Testis (tissue), 2 donors: ENCODE measurements at regions not wholly inside any gene's neighbourhood (a gene's known extent, or its start where the extent isn't known, plus 50 kb on each side); places are given as distances from the start of the nearest gene placed in this dataset.

Source experiments
- DNase-seq: peaks from one replicate; pipeline ENCODE4 v3.0.0-alpha.2; 2019
- H3K27ac ChIP-seq, 2 donors: fragments of 200-600 bp; sonication (generic); one replicate each; pipeline ENCODE4 v1.5.1; 2019
- H3K27me3 ChIP-seq: fragments of 200-600 bp; sonication (generic); one replicate; pipeline ENCODE4 v1.5.1; 2019
- H3K36me3 ChIP-seq: fragments of 200-600 bp; sonication (generic); one replicate; pipeline ENCODE4 v1.5.1; 2017; ENCODE audit warnings: low read depth; ENCODE audit errors: missing control alignments
- H3K4me1 ChIP-seq: fragments of 200-600 bp; sonication (generic); one replicate; pipeline ENCODE4 v1.5.1; 2019
- H3K4me3 ChIP-seq, 2 donors: fragments of 200-600 bp; sonication (generic); one replicate each; pipeline ENCODE4 v1.5.1; 2017 to 2019
- H3K9me3 ChIP-seq: fragments of 200-600 bp; sonication (generic); one replicate; pipeline ENCODE4 v1.5.1; 2017
- POLR2A ChIP-seq: fragments of 450-650 bp; IDR thresholded peaks from one replicate; pipeline ENCODE4 v1.6.1; 2017; ENCODE audit warnings: antibody characterized with exemption, mild to moderate bottlenecking, moderate library complexity
- WGBS, 2 donors: methylation state at CpG; one replicate each; pipeline ENCODE4 v1.1.5; 2018; 5-methylcytosine and 5-hydroxymethylcytosine counted together
- intact Hi-C: fragments of 100-400 bp; cut with DNase I; formaldehyde crosslinking; loops from one replicate; pipeline ENCODE4 v1.15.1; 2023; ENCODE audit warnings: low total_unique reads
- TF ChIP-seq, protein P1 (sequence below), 3 experiments: fragments of 450-650 bp in 2 of 3; fragments of 200-600 bp in 1 of 3; sonication (generic) in 1 of 3; IDR thresholded peaks; one replicate each; pipeline ENCODE4 v1.5.1; 2016 to 2019; ENCODE audit warnings: antibody characterized with exemption in 3 of 3, mild to moderate bottlenecking in 2 of 3, moderate library complexity in 1 of 3

DNA sequence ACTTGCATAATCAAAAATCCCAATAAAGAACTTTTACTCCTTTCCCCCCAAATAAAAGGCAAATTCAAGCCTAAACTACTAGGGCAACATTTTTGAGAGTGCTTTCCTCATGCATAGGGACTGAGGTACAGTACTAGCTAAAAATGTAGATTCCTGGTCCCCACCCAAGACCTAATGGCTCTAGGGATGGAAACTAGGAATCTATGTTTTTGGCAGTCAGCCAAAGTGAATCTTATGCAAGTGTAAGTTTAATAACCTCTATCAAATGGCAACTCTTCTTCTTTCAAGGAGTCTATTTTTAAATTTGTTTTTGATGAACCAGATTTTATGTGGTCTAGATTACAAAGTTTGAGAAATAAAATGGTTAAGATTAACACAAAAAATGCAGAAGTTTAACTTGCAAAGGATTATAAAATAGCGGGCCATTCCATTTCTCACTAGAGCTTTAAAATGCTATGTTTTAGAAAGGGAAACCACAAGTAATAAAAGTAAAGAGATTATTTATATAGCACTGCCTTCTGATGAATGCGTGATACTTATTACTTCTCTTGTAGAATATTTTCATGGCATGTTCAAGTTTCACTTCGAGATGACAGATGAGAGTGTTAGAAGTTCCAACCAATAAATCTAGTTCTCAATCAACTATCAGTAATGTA, 70.4 kb upstream of the MDFIC start:
- TF ChIP-seq, protein P1, sequence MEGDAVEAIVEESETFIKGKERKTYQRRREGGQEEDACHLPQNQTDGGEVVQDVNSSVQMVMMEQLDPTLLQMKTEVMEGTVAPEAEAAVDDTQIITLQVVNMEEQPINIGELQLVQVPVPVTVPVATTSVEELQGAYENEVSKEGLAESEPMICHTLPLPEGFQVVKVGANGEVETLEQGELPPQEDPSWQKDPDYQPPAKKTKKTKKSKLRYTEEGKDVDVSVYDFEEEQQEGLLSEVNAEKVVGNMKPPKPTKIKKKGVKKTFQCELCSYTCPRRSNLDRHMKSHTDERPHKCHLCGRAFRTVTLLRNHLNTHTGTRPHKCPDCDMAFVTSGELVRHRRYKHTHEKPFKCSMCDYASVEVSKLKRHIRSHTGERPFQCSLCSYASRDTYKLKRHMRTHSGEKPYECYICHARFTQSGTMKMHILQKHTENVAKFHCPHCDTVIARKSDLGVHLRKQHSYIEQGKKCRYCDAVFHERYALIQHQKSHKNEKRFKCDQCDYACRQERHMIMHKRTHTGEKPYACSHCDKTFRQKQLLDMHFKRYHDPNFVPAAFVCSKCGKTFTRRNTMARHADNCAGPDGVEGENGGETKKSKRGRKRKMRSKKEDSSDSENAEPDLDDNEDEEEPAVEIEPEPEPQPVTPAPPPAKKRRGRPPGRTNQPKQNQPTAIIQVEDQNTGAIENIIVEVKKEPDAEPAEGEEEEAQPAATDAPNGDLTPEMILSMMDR (IDR thresholded peaks at IDR 0.05): no peak
- no peak for TF ChIP-seq POLR2A
- WGBS, 2 donors: 83 to 85% methylated on average over 3 of the region's 3 CpGs
- Histone ChIP-seq H3K27ac (no peak overlapping the region), H3K9me3 (no peaks in the 10 kb centered on the region), H3K36me3 (no peaks in the 10 kb centered on the region), H3K4me3 (no peak overlapping the region), H3K27me3 (no peaks in the 10 kb centered on the region), H3K4me1 (no peaks in the 10 kb centered on the region)
- intact Hi-C loops: no loop called here
- no peak for DNase-seq

DNA sequence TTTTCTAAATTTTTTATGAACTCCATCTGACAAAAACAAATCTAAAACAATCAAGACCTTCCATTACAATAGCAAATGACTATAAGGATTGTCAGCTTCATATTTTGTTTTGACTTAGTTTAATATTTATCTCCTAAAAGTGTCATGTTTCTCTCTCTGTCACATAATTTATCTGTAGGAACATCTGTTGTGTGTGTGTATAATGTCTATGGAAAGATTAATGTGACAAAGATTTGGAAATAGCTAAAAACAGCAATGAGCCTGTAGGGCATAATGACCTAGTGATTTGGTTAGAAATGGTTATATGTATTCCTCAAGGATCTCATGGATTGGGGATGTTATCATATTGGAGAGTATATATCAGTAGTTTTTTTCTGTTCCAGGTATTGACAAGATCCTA, 69.6 kb upstream of the MDFIC start:
- intact Hi-C loops: no loop called here
- no peaks in the 10 kb centered on the region for H3K4me1 ChIP-seq
- no peak for TF ChIP-seq POLR2A
- TF ChIP-seq, protein P1 (IDR thresholded peaks at IDR 0.05): no peak
- H3K36me3 ChIP-seq: no peaks in the 10 kb centered on the region
- no peak for DNase-seq
- no peaks in the 10 kb centered on the region for H3K9me3 ChIP-seq
- no peak overlapping the region for H3K4me3 ChIP-seq
- H3K27ac ChIP-seq: no peak overlapping the region
- no peaks in the 10 kb centered on the region for H3K27me3 ChIP-seq

DNA sequence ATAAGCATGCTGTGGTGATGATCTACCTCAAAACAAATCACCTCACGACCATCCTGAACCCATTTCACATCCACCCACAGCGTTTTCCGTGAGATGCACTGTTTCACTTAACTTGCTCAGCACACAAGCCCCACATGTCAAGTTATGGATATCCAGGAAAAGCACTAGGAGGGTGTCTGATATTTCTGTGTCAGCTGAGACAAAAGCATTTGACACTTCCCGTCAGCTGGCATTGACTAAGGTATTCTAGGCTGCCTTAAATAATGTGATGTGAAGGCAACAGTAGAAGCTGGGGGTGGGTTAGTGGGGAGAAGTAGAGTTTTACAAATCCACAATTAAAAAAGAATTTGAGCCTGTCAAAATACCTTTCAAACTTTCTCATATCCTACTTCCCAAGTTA, 68.7 kb upstream of the MDFIC start:
- TF ChIP-seq, protein P1 (IDR thresholded peaks at IDR 0.05): no peak
- no peak for TF ChIP-seq POLR2A
- intact Hi-C loops: no loop called here
- 88 to 98% methylated on average over 4 of the region's 4 CpGs for WGBS, 2 donors

DNA sequence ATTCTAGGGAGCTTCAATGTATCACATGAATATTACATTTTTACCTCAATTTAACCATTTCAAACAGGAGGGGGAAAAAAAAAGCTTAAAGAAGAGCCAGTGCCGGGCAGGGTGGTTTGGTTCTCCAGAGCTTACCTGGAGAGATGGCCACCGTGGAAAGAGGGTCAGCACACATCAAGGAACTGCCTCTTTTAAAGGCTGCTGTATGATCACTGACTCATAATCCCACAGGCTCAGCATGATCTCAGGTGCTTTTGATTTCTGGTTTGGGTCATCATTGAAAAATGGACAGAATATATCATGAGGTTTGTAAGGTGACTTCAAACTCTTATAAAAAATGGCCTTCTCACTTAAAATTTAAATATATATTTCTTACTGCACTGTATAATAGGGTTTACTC, 67.5 kb upstream of the MDFIC start:
- Histone ChIP-seq H3K9me3 (no peaks in the 10 kb centered on the region), H3K4me3 (no peak overlapping the region), H3K4me1 (no peaks in the 10 kb centered on the region), H3K36me3 (no peaks in the 10 kb centered on the region), H3K27ac (no peak overlapping the region), H3K27me3 (no peaks in the 10 kb centered on the region)
- DNase-seq: no peak
- 81 to 91% methylated on average over 2 of the region's 2 CpGs for whole genome bisulfite sequencing, 2 donors
- no peak for TF ChIP-seq POLR2A
- TF ChIP-seq, protein P1 (IDR thresholded peaks at IDR 0.05): no peak
- intact Hi-C loops: no loop called here

More for the DNA sequence above, 68.7 kb upstream of the MDFIC start:
- Histone ChIP-seq H3K27me3 (no peaks in the 10 kb centered on the region), H3K36me3 (no peaks in the 10 kb centered on the region), H3K4me3 (no peak overlapping the region), H3K4me1 (no peaks in the 10 kb centered on the region), H3K9me3 (no peaks in the 10 kb centered on the region), H3K27ac (no peak overlapping the region)
- DNase-seq: no peak

DNA sequence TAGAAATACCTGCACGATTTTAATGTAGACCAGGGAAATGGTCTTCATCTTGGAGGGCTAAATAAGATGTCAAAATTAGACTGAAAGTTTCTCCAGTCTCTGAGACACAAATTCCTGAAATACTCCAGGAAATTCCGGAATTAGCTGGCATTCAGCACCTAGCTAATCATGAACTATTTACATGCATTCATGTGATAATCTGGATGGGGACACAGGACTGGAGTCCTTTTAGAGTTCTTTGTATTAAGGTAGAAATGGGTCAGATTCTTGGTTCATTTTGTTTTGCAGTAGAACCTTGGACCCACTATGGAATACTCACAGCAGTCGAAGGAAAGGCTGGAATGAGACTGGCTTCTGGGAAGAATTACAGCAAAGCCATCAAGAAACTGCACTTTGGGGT, 65.3 kb upstream of the MDFIC start:
- intact Hi-C loops: no loop called here

More for the DNA sequence above, 65.3 kb upstream of the MDFIC start:
- Histone ChIP-seq H3K27me3 (no peaks in the 10 kb centered on the region), H3K36me3 (no peaks in the 10 kb centered on the region), H3K4me3 (no peak overlapping the region), H3K9me3 (no peaks in the 10 kb centered on the region), H3K4me1 (no peaks in the 10 kb centered on the region), H3K27ac (no peak overlapping the region)
- no peak for DNase-seq
- TF ChIP-seq, protein P1 (IDR thresholded peaks at IDR 0.05): no peak
- WGBS, 2 donors: 65 to 68% methylated on average over 3 of the region's 3 CpGs
